Adrenal gland (tissue), 5 donors: ENCODE measurements at regions not wholly inside any gene's neighbourhood (a gene's known extent, or its start where the extent isn't known, plus 50 kb on each side); places are given as distances from the start of the nearest gene placed in this dataset.

Source experiments
- POLR2A ChIP-seq, 2 donors: fragments of 450-650 bp; IDR thresholded peaks; one replicate each; pipeline ENCODE4 v1.6.1; 2017; ENCODE audit warnings: antibody characterized with exemption in 2 of 2, mild to moderate bottlenecking in 2 of 2, moderate library complexity in 1 of 2
- TF ChIP-seq, protein P1 (sequence below), 6 experiments: fragments of 450-650 bp in 4 of 6; fragments of 200-600 bp in 2 of 6; sonication (generic) in 1 of 6; IDR thresholded peaks; 1 replicate in 5 of 6; 2 replicates in 1 of 6; pipeline versions ENCODE4 v1.5.1 to v1.8.0; 2016 to 2021; ENCODE audit warnings: antibody characterized with exemption in 6 of 6, mild to moderate bottlenecking in 2 of 6, moderate library complexity in 1 of 6
- donor health status: DM: no; HTN: no; CAD: no.

DNA sequence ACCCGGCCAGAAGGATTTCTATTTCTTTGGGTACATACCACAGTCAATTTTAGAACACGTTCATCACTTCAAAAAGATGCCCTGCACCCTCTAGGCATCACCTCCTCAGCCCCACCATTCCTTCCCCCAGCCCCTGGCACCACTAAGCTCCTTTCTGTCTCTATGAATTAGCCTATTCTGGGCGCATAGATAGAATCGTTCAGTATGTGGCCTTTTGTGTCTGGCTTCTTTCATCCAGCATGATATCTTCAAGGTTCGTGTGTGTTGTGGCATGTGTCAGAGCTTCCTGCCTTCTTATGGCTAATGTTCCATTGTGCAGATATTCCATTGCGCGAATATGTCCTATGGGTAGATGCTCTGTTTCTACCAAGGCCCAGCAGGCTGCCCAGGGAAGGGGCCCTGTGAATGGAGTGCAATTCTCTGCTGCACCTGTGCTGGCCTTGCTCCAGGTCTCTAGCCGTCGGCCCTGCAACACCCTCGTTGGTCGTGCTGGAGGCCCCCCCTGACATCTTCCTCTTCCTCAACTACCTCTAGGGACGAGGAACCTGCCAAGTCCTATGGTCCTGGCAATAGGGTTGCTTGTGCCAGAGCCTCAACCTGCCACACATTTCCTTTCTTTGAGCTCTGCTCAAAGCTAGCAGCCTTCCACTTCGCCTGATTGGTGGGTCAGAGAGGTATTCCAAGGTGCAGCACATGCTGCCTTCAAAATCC lies 113.5 kb downstream of the RIPK4 start:
- TF ChIP-seq POLR2A (IDR thresholded peaks at IDR 0.05), result no peak
- TF ChIP-seq, protein P1, sequence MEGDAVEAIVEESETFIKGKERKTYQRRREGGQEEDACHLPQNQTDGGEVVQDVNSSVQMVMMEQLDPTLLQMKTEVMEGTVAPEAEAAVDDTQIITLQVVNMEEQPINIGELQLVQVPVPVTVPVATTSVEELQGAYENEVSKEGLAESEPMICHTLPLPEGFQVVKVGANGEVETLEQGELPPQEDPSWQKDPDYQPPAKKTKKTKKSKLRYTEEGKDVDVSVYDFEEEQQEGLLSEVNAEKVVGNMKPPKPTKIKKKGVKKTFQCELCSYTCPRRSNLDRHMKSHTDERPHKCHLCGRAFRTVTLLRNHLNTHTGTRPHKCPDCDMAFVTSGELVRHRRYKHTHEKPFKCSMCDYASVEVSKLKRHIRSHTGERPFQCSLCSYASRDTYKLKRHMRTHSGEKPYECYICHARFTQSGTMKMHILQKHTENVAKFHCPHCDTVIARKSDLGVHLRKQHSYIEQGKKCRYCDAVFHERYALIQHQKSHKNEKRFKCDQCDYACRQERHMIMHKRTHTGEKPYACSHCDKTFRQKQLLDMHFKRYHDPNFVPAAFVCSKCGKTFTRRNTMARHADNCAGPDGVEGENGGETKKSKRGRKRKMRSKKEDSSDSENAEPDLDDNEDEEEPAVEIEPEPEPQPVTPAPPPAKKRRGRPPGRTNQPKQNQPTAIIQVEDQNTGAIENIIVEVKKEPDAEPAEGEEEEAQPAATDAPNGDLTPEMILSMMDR (IDR thresholded peaks at IDR 0.05), result no peak
